ENCODE measurements at regions not wholly inside any gene's neighbourhood (a gene's known extent, or its start where the extent isn't known, plus 50 kb on each side); places are given as distances from the start of the nearest gene placed in this dataset.

DNA sequence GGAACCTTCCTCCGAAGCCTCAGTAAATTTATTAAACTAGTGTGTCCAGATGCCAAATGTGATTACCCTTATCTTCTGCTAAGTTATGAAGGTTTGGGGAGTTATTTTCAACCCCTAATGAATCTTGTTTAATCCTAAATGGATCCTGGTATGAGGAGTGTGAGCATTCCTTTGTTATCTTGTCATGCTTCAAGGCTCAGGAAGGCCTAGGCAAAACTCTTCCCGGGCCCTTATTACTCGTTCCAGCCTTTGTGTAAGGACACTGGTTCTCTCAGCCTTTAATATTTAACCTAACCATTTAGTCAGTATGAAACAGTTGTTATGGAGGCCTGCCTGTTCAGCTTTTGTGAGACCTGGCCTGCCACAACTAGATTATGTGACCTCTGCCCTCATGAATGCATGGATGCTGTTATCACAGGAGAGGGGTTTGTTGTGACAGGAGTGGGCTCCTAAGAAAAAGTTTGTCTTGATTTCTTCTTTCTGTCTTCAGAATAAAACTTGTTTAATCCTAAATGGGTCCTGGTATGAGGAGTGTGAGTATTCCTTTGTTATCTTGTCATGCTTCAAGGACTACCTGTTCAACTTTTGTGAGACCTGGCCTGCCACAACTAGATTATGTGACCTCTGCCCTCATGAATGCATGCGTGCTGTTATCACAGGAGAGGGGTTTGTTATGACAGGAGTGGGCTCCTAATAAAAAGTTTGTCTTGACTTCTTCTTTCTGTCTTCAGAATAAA lies 181.7 kb downstream of the SLC39A8 start:
- H3K36me3 ChIP-seq (ENCODE audit: control insufficient read depth, insufficient read depth, low read length), result no peaks in the 10 kb centered on the region
- H3K27me3 ChIP-seq (ENCODE audit: control insufficient read depth, insufficient read depth, low read length), result no peaks in the 10 kb centered on the region
- no peak overlapping the region for H3K27ac ChIP-seq (ENCODE audit: low read length)
- H3K9me3 ChIP-seq (replicated peaks; ENCODE audit: control insufficient read depth, low read depth, low read length), result no peaks in the 10 kb centered on the region
- no CpG with 5 or more reads among the region's 4 CpGs for WGBS (ENCODE audit: insufficient coverage)
- H3K4me3 ChIP-seq (ENCODE audit: low read length), result no peak overlapping the region
- DNase-seq, result no peak
- H3K4me1 ChIP-seq (ENCODE audit: control insufficient read depth, insufficient read depth, low read length), result no peaks in the 10 kb centered on the region

DNA sequence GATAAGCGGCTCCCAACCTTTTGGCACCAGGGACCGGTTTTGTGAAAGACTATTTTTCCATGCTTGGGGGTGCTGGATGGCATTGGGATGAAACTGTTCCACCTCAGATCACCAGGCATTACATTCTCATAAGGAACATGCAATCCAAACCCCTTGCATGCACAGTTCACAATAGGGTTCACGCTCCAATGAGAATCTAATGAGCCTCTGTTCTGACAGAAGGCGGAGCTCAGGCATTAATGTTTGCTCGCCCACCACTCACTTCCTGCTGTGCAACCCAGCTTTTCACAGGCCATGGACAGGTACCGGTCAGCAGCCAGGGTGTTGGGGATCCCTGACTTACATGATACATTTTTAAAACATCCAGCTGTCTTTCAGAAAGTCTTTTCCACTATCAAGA lies 187.3 kb downstream of the SLC39A8 start:
- 95% methylated on average over 3 of the region's 6 CpGs for WGBS (ENCODE audit: insufficient coverage)

DNA sequence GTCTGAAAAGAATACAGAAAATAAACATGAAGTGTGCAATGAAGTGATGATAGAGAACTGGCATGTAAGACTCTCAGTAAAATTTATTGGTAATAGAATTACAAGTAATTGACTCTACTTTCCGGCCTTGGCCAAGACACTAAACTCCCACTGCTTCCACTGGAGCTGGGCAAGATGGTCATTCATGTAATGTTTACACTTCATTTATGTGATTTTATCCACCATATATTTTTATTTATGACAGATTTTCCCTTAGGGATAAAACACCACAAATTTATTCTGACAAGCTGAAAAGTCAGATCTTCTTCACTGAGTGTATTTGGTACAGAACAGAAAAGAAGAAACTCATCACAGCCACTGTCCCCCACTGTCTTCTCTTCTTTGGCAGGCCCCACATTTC lies 191.9 kb downstream of the SLC39A8 start:
- Histone ChIP-seq H3K4me3 (ENCODE audit: low read length) (no peak overlapping the region), H3K27ac (ENCODE audit: low read length) (no peak overlapping the region), H3K36me3 (ENCODE audit: control insufficient read depth, insufficient read depth, low read length) (no peaks in the 10 kb centered on the region), H3K27me3 (ENCODE audit: control insufficient read depth, insufficient read depth, low read length) (no peaks in the 10 kb centered on the region), H3K4me1 (ENCODE audit: control insufficient read depth, insufficient read depth, low read length) (no peaks in the 10 kb centered on the region), H3K9me3 (replicated peaks; ENCODE audit: control insufficient read depth, low read depth, low read length) (no peaks in the 10 kb centered on the region)
- DNase-seq, result peak; percentile 62
- WGBS (ENCODE audit: insufficient coverage), result no CpG with 5 or more reads among the region's 1 CpG

More for the DNA sequence above, 187.3 kb downstream of the SLC39A8 start:
- DNase-seq, result no peak
- no peaks in the 10 kb centered on the region for H3K9me3 ChIP-seq (replicated peaks; ENCODE audit: control insufficient read depth, low read depth, low read length)
- H3K36me3 ChIP-seq (ENCODE audit: control insufficient read depth, insufficient read depth, low read length), result no peaks in the 10 kb centered on the region
- no peaks in the 10 kb centered on the region for H3K4me1 ChIP-seq (ENCODE audit: control insufficient read depth, insufficient read depth, low read length)
- no peak overlapping the region for H3K4me3 ChIP-seq (ENCODE audit: low read length)
- no peaks in the 10 kb centered on the region for H3K27me3 ChIP-seq (ENCODE audit: control insufficient read depth, insufficient read depth, low read length)
- no peak overlapping the region for H3K27ac ChIP-seq (ENCODE audit: low read length)

DNA sequence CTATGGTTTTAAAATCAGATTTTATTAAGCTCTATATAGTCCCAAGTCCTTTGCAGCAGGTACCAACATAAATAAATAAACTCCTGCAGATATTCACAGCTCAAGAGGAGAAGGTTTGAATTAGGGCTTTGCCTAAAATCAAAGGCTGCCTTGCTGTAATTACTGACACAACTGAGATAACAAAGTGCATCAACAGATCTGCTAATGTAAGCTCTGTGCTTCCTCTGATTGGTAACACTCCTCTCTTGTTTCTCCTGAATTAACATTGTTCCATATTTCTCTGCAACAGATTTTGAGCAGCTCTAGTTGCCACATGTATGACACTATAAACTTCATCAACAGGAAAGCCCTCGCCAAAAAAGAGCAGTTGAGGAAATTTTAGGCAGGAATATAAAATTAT lies 193.6 kb downstream of the SLC39A8 start:
- no peak for DNase-seq
- H3K27ac ChIP-seq (ENCODE audit: low read length), result no peak overlapping the region
- no peaks in the 10 kb centered on the region for H3K27me3 ChIP-seq (ENCODE audit: control insufficient read depth, insufficient read depth, low read length)
- H3K9me3 ChIP-seq (replicated peaks; ENCODE audit: control insufficient read depth, low read depth, low read length), result no peaks in the 10 kb centered on the region
- WGBS (ENCODE audit: insufficient coverage), result no CpG with 5 or more reads among the region's 1 CpG
- H3K36me3 ChIP-seq (ENCODE audit: control insufficient read depth, insufficient read depth, low read length), result no peaks in the 10 kb centered on the region
- no peaks in the 10 kb centered on the region for H3K4me1 ChIP-seq (ENCODE audit: control insufficient read depth, insufficient read depth, low read length)
- no peak overlapping the region for H3K4me3 ChIP-seq (ENCODE audit: low read length)

DNA sequence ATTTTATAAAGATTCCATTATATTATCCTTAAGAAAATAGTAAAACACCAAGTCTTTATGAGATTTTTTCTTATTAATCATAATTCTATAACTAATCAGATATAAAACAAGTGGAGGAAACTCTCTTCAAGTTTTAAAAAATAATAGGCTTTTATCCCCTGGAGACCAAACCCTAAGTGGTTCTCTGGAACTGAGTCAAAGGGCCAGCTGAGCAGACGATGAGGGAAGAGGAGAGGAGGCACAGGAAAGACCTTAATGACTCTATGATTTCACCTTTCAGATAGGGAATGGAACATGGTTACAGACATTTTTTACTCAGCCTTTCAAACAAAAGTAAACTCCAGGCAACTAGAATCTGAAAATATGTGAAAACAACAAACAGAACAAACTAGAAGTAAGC lies 201.8 kb downstream of the SLC39A8 start:
- Histone ChIP-seq H3K9me3 (replicated peaks; ENCODE audit: control insufficient read depth, low read depth, low read length) (no peaks in the 10 kb centered on the region), H3K4me3 (ENCODE audit: low read length) (no peak overlapping the region), H3K27ac (ENCODE audit: low read length) (no peak overlapping the region), H3K27me3 (ENCODE audit: control insufficient read depth, insufficient read depth, low read length) (no peaks in the 10 kb centered on the region), H3K36me3 (ENCODE audit: control insufficient read depth, insufficient read depth, low read length) (no peaks in the 10 kb centered on the region), H3K4me1 (ENCODE audit: control insufficient read depth, insufficient read depth, low read length) (no peaks in the 10 kb centered on the region)
- no CpG with 5 or more reads among the region's 1 CpG for WGBS (ENCODE audit: insufficient coverage)
- DNase-seq, result no peak

DNA sequence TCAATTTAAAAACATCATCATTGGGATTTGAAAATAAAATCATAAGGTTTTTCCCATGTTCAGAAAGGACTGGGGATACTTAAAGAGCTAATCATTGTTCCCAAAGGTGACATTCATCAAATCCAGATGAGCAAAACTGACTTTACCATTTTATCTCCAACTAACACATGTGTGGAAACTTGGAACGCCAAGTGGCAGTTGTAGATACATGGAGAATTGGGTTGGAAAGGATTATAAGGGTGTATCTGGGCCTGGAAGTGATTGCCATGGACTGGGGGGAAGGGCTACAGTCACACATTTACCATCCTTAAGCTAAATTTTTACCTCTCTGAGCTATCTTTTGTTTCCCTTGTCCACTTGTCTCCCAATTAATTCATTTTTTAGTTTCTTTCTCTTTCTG lies 203.4 kb downstream of the SLC39A8 start:
- peak; percentile 80 for DNase-seq
- H3K36me3 ChIP-seq (ENCODE audit: control insufficient read depth, insufficient read depth, low read length), result no peaks in the 10 kb centered on the region
- no peaks in the 10 kb centered on the region for H3K27me3 ChIP-seq (ENCODE audit: control insufficient read depth, insufficient read depth, low read length)
- H3K4me1 ChIP-seq (ENCODE audit: control insufficient read depth, insufficient read depth, low read length), result no peaks in the 10 kb centered on the region
- H3K4me3 ChIP-seq (ENCODE audit: low read length), result no peak overlapping the region
- no CpG with 5 or more reads among the region's 1 CpG for WGBS (ENCODE audit: insufficient coverage)
- H3K9me3 ChIP-seq (replicated peaks; ENCODE audit: control insufficient read depth, low read depth, low read length), result no peaks in the 10 kb centered on the region
- no peak overlapping the region for H3K27ac ChIP-seq (ENCODE audit: low read length)

DNA sequence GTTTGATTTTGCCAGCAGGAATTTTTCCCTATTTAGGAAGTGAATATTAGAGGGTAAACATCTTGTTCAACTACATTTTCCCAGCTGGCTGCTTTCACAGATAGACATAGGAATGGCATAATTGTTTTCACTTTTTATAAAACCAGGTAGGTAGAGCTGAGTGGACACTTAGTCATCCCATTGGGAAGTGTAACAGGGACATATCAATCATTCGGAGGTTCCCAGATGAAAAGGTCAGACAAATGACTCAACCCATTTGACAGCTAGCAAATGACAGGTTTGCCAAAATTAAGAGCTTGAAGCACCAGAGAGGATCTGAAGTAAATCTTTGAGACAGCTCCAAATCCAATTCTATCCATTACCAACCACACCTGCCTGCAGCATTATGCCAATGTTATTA lies 205.3 kb downstream of the SLC39A8 start:
- no peak overlapping the region for H3K4me3 ChIP-seq (ENCODE audit: low read length)
- H3K36me3 ChIP-seq (ENCODE audit: control insufficient read depth, insufficient read depth, low read length), result no peaks in the 10 kb centered on the region
- H3K27me3 ChIP-seq (ENCODE audit: control insufficient read depth, insufficient read depth, low read length), result no peaks in the 10 kb centered on the region
- no peaks in the 10 kb centered on the region for H3K9me3 ChIP-seq (replicated peaks; ENCODE audit: control insufficient read depth, low read depth, low read length)
- H3K4me1 ChIP-seq (ENCODE audit: control insufficient read depth, insufficient read depth, low read length), result no peaks in the 10 kb centered on the region
- H3K27ac ChIP-seq (ENCODE audit: low read length), result no peak overlapping the region
- no peak for DNase-seq
- no CpG with 5 or more reads among the region's 1 CpG for WGBS (ENCODE audit: insufficient coverage)

DNA sequence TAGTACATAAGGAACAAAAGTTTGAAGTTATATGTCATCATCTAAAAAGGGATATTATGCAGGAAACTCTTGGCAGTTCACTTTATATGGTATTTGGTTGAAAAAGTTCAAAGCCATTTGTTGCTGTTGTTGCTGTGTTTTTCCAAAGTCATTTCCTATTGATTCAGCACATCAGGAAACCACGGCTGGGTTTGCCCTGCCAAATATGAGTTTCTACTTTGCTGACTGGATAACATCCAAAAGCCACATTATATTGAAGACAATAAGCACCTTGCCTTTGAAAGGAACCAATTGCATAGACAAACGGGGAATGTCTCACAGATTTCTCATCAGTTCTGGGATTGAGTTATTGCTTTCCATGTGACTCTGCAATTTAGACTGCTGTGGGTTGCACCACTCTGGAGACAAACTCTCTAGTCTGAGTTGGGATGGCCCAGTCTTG lies 206.1 kb downstream of the SLC39A8 start:
- no peak overlapping the region for H3K4me3 ChIP-seq (ENCODE audit: low read length)
- H3K27ac ChIP-seq (ENCODE audit: low read length), result no peak overlapping the region
- peak; percentile 69 for DNase-seq
- no peaks in the 10 kb centered on the region for H3K9me3 ChIP-seq (replicated peaks; ENCODE audit: control insufficient read depth, low read depth, low read length)
- H3K36me3 ChIP-seq (ENCODE audit: control insufficient read depth, insufficient read depth, low read length), result no peaks in the 10 kb centered on the region
- H3K4me1 ChIP-seq (ENCODE audit: control insufficient read depth, insufficient read depth, low read length), result no peaks in the 10 kb centered on the region
- 40% methylated on average over 1 of the region's 2 CpGs for WGBS (ENCODE audit: insufficient coverage)
- H3K27me3 ChIP-seq (ENCODE audit: control insufficient read depth, insufficient read depth, low read length), result no peaks in the 10 kb centered on the region

DNA sequence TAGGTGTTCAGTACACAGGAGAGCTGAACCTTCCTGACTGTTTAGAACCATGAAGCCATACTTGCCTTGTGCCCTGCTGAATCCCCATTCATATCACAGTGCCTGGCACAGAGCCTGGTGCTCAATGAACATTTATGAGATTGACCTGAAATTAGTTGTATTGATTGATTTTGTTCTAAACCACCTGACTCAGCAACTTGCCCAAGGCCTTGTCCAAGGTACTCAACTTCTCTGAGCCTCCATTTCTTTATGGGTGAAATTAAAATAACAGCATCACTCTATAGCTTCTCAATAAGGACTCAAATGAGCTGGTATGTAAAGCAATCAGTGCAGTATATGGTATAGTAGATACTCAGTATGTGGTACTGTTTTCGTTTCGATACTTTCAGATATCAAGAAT lies 208.1 kb downstream of the SLC39A8 start:
- no peak for DNase-seq
- WGBS (ENCODE audit: insufficient coverage), result no CpG with 5 or more reads among the region's 2 CpGs

DNA sequence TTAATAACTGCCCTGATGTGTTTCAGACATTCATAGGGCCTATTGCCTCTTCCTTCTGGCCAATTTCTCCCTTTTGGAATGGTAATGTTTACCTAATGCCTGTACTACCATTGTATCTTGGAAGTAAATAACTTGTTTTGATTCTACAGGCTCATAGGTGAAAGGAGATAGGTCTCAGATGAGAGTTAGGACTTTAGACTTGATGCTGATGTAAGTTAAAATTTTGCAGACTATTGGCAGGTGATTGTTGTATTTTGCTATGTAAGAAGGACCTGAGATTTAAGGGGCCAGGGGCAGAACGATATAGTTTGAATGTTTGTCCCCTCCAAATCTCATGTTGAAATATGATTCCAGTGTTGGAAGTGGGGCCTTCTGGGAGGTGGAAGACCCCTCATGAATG lies 215.5 kb downstream of the SLC39A8 start:
- no peak overlapping the region for H3K27ac ChIP-seq (ENCODE audit: low read length)
- WGBS (ENCODE audit: insufficient coverage), result no CpG with 5 or more reads among the region's 1 CpG
- H3K9me3 ChIP-seq (replicated peaks; ENCODE audit: control insufficient read depth, low read depth, low read length), result no peaks in the 10 kb centered on the region
- H3K4me1 ChIP-seq (ENCODE audit: control insufficient read depth, insufficient read depth, low read length), result no peaks in the 10 kb centered on the region
- no peaks in the 10 kb centered on the region for H3K27me3 ChIP-seq (ENCODE audit: control insufficient read depth, insufficient read depth, low read length)
- no peaks in the 10 kb centered on the region for H3K36me3 ChIP-seq (ENCODE audit: control insufficient read depth, insufficient read depth, low read length)
- DNase-seq, result no peak
- no peak overlapping the region for H3K4me3 ChIP-seq (ENCODE audit: low read length)

More for the DNA sequence above, 208.1 kb downstream of the SLC39A8 start:
- Histone ChIP-seq H3K9me3 (replicated peaks; ENCODE audit: control insufficient read depth, low read depth, low read length) (no peaks in the 10 kb centered on the region), H3K4me3 (ENCODE audit: low read length) (no peak overlapping the region), H3K36me3 (ENCODE audit: control insufficient read depth, insufficient read depth, low read length) (no peaks in the 10 kb centered on the region), H3K27ac (ENCODE audit: low read length) (no peak overlapping the region), H3K4me1 (ENCODE audit: control insufficient read depth, insufficient read depth, low read length) (no peaks in the 10 kb centered on the region), H3K27me3 (ENCODE audit: control insufficient read depth, insufficient read depth, low read length) (no peaks in the 10 kb centered on the region)
